ENCODE measurements at regions not wholly inside any gene's neighbourhood (a gene's known extent, or its start where the extent isn't known, plus 50 kb on each side); places are given as distances from the start of the nearest gene placed in this dataset.
"Not testable (repeated sequence)": the region's sequence is repeated elsewhere in the genome, so short reads cannot be mapped to it uniquely, and the experiment has no call there.

DNA sequence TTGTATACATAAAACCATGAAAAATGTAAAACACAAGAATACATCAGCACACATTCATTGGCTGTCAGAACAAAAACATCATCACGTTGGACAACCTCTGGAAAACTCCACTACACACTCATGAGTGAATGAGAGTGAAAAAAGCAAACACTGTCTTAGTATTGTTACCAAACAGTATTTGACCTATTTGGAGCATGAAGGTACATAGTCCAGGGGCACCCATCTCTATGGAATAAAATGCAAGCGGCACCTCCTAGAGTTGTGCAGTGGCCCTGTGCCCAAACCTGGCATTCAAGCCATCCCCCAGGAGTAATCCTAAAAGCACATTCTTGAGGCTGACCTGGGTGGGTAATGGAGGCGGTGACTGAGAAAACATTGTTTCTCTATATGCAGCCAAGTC is 67.0 kb upstream of the SOD1 start:
- TF ChIP-seq SMC3 (conservative IDR thresholded peaks at IDR 0.05; ENCODE audit: poor library complexity) (no peak), RAD21 (conservative IDR thresholded peaks at IDR 0.05) (no peak), MXI1 (conservative IDR thresholded peaks at IDR 0.05; ENCODE audit: poor library complexity, severe bottlenecking) (no peak), TAF1 (IDR thresholded peaks at IDR 0.05; ENCODE audit: low read depth) (no peak), EP300 (conservative IDR thresholded peaks at IDR 0.05; ENCODE audit: poor library complexity, severe bottlenecking) (no peak), EZH2 (IDR thresholded peaks at IDR 0.05; ENCODE audit: borderline replicate concordance, insufficient read depth, low read length, poor library complexity, severe bottlenecking) (no peak), POLR2AphosphoS5 (IDR thresholded peaks at IDR 0.05) (no peak)
- TF ChIP-seq, protein P1, sequence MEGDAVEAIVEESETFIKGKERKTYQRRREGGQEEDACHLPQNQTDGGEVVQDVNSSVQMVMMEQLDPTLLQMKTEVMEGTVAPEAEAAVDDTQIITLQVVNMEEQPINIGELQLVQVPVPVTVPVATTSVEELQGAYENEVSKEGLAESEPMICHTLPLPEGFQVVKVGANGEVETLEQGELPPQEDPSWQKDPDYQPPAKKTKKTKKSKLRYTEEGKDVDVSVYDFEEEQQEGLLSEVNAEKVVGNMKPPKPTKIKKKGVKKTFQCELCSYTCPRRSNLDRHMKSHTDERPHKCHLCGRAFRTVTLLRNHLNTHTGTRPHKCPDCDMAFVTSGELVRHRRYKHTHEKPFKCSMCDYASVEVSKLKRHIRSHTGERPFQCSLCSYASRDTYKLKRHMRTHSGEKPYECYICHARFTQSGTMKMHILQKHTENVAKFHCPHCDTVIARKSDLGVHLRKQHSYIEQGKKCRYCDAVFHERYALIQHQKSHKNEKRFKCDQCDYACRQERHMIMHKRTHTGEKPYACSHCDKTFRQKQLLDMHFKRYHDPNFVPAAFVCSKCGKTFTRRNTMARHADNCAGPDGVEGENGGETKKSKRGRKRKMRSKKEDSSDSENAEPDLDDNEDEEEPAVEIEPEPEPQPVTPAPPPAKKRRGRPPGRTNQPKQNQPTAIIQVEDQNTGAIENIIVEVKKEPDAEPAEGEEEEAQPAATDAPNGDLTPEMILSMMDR (IDR thresholded peaks at IDR 0.05; ENCODE audit: poor library complexity, severe bottlenecking): no peak
- Histone ChIP-seq H2AFZ (ENCODE audit: low read depth, low read length) (no peak overlapping the region), H3F3A (ENCODE audit: insufficient read depth, low read length, poor library complexity, severe bottlenecking) (no peaks in the 10 kb centered on the region), H3K4me3 (ENCODE audit: low read length) (no peak overlapping the region), H3K27me3 (ENCODE audit: insufficient read depth, low read depth, low read length) (no peaks in the 10 kb centered on the region), H3K36me3 (ENCODE audit: insufficient read depth, low read length) (no peaks in the 10 kb centered on the region), H3K27ac (ENCODE audit: low read length) (no peak overlapping the region), H3K9me3 (ENCODE audit: low read length) (no peaks in the 10 kb centered on the region), H4K20me1 (ENCODE audit: insufficient read depth) (no peaks in the 10 kb centered on the region), H3K9ac (ENCODE audit: low read length) (no peak overlapping the region), H3K79me2 (replicated peaks; ENCODE audit: insufficient read depth, low read length) (no peaks in the 10 kb centered on the region), H3K4me2 (ENCODE audit: low read length) (no peak overlapping the region), H3K9me2 (ENCODE audit: insufficient read depth, low read length) (no peaks in the 10 kb centered on the region)

DNA sequence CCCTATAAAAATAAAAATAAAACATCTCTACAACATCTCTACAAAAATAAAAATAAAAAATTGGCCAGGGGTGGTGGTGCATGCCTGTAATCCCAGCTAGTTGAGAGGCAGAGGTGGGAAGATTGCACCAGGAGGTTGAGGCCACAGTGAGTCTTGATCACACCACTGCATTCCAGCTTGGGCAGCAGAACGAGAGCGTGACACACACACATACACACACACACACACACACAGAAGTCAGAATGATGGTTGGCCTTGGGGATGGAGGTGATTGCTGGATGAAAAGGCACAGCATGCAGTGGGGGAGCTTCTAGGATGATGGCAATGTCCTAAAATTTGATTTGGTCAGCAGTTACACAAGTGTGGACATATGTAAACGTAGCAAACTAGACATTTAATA is 69.7 kb upstream of the SOD1 start:
- H3F3A ChIP-seq (ENCODE audit: insufficient read depth, low read length, poor library complexity, severe bottlenecking): no peaks in the 10 kb centered on the region
- H3K27me3 ChIP-seq (ENCODE audit: insufficient read depth, low read depth, low read length): no peaks in the 10 kb centered on the region
- H3K79me2 ChIP-seq (replicated peaks; ENCODE audit: insufficient read depth, low read length): no peaks in the 10 kb centered on the region
- H3K4me2 ChIP-seq (ENCODE audit: low read length): no peak overlapping the region
- H3K36me3 ChIP-seq (ENCODE audit: insufficient read depth, low read length): no peaks in the 10 kb centered on the region
- no peak overlapping the region for H2AFZ ChIP-seq (ENCODE audit: low read depth, low read length)
- H3K27ac ChIP-seq (ENCODE audit: low read length): no peak overlapping the region
- H4K20me1 ChIP-seq (ENCODE audit: insufficient read depth): no peaks in the 10 kb centered on the region
- no peaks in the 10 kb centered on the region for H3K9me3 ChIP-seq (ENCODE audit: low read length)
- TF ChIP-seq EP300 (conservative IDR thresholded peaks at IDR 0.05; ENCODE audit: poor library complexity, severe bottlenecking): no peak
- TF ChIP-seq RAD21 (conservative IDR thresholded peaks at IDR 0.05): no peak
- TF ChIP-seq MXI1 (conservative IDR thresholded peaks at IDR 0.05; ENCODE audit: poor library complexity, severe bottlenecking): no peak
- no peak for TF ChIP-seq EZH2 (IDR thresholded peaks at IDR 0.05; ENCODE audit: borderline replicate concordance, insufficient read depth, low read length, poor library complexity, severe bottlenecking)
- no peak for TF ChIP-seq POLR2AphosphoS5 (IDR thresholded peaks at IDR 0.05)
- TF ChIP-seq TAF1 (IDR thresholded peaks at IDR 0.05; ENCODE audit: low read depth): no peak
- no peak overlapping the region for H3K4me3 ChIP-seq (ENCODE audit: low read length)
- no peaks in the 10 kb centered on the region for H3K9me2 ChIP-seq (ENCODE audit: insufficient read depth, low read length)
- no peak overlapping the region for H3K9ac ChIP-seq (ENCODE audit: low read length)

DNA sequence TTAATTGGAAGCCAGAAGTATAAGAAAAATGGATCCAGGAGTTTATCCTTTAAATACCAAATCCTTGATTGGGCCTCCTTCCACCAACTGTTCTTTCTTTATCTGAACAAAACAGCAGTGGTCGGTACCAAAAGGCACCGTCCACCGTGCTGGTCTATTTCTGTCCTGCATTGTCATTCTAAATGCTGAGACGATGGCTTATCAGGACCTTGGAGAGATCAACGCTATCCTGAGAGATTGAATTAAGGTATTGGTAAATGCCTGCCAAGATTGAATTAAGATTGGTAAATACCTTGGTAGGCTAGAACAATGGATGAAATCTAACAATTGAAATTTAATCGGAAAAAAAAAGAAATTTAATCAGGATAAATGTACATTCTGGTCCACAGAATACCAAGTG is 73.4 kb upstream of the SOD1 start:
- H2AFZ ChIP-seq (ENCODE audit: low read depth, low read length): no peak overlapping the region
- H4K20me1 ChIP-seq (ENCODE audit: insufficient read depth): no peaks in the 10 kb centered on the region
- no peaks in the 10 kb centered on the region for H3F3A ChIP-seq (ENCODE audit: insufficient read depth, low read length, poor library complexity, severe bottlenecking)
- H3K27ac ChIP-seq (ENCODE audit: low read length): no peak overlapping the region
- no peaks in the 10 kb centered on the region for H3K27me3 ChIP-seq (ENCODE audit: insufficient read depth, low read depth, low read length)
- no peaks in the 10 kb centered on the region for H3K9me2 ChIP-seq (ENCODE audit: insufficient read depth, low read length)
- H3K9ac ChIP-seq (ENCODE audit: low read length): no peak overlapping the region
- H3K79me2 ChIP-seq (replicated peaks; ENCODE audit: insufficient read depth, low read length): no peaks in the 10 kb centered on the region
- H3K4me3 ChIP-seq (ENCODE audit: low read length): no peak overlapping the region
- H3K9me3 ChIP-seq (ENCODE audit: low read length): no peaks in the 10 kb centered on the region
- TF ChIP-seq, protein P1 (IDR thresholded peaks at IDR 0.05; ENCODE audit: poor library complexity, severe bottlenecking): no peak
- TF ChIP-seq RAD21 (conservative IDR thresholded peaks at IDR 0.05) (no peak), MXI1 (conservative IDR thresholded peaks at IDR 0.05; ENCODE audit: poor library complexity, severe bottlenecking) (no peak), TAF1 (IDR thresholded peaks at IDR 0.05; ENCODE audit: low read depth) (no peak), SMC3 (conservative IDR thresholded peaks at IDR 0.05; ENCODE audit: poor library complexity) (no peak), POLR2AphosphoS5 (IDR thresholded peaks at IDR 0.05) (no peak), EZH2 (IDR thresholded peaks at IDR 0.05; ENCODE audit: borderline replicate concordance, insufficient read depth, low read length, poor library complexity, severe bottlenecking) (no peak), EP300 (conservative IDR thresholded peaks at IDR 0.05; ENCODE audit: poor library complexity, severe bottlenecking) (no peak)
- TF ChIP-seq, protein P2, sequence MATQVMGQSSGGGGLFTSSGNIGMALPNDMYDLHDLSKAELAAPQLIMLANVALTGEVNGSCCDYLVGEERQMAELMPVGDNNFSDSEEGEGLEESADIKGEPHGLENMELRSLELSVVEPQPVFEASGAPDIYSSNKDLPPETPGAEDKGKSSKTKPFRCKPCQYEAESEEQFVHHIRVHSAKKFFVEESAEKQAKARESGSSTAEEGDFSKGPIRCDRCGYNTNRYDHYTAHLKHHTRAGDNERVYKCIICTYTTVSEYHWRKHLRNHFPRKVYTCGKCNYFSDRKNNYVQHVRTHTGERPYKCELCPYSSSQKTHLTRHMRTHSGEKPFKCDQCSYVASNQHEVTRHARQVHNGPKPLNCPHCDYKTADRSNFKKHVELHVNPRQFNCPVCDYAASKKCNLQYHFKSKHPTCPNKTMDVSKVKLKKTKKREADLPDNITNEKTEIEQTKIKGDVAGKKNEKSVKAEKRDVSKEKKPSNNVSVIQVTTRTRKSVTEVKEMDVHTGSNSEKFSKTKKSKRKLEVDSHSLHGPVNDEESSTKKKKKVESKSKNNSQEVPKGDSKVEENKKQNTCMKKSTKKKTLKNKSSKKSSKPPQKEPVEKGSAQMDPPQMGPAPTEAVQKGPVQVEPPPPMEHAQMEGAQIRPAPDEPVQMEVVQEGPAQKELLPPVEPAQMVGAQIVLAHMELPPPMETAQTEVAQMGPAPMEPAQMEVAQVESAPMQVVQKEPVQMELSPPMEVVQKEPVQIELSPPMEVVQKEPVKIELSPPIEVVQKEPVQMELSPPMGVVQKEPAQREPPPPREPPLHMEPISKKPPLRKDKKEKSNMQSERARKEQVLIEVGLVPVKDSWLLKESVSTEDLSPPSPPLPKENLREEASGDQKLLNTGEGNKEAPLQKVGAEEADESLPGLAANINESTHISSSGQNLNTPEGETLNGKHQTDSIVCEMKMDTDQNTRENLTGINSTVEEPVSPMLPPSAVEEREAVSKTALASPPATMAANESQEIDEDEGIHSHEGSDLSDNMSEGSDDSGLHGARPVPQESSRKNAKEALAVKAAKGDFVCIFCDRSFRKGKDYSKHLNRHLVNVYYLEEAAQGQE (IDR thresholded peaks at IDR 0.05; ENCODE audit: borderline replicate concordance): no peak
- H3K4me2 ChIP-seq (ENCODE audit: low read length): no peak overlapping the region
- H3K36me3 ChIP-seq (ENCODE audit: insufficient read depth, low read length): no peaks in the 10 kb centered on the region

DNA sequence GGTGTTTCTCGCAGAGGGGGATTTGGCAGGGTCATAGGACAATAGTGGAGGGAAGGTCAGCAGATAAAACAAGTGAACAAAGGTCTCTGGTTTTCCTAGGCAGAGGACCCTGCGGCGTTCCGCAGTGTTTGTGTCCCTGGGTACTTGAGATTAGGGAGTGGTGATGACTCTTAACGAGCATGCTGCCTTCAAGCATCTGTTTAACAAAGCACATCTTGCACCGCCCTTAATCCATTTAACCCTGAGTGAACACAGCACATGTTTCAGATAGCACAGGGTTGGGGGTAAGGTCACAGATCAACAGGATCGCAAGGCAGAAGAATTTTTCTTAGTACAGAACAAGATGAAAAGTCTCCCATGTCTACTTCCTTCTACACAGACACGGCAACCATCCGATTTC is 75.6 kb upstream of the SOD1 start:
- not testable (repeated sequence) for H3K9me2 ChIP-seq (ENCODE audit: insufficient read depth, low read length); H3K79me2 ChIP-seq (replicated peaks; ENCODE audit: insufficient read depth, low read length); H4K20me1 ChIP-seq (ENCODE audit: insufficient read depth); H3K4me2 ChIP-seq (ENCODE audit: low read length); H2AFZ ChIP-seq (ENCODE audit: low read depth, low read length); H3K9ac ChIP-seq (ENCODE audit: low read length); H3K9me3 ChIP-seq (ENCODE audit: low read length); H3K27ac ChIP-seq (ENCODE audit: low read length); H3K4me3 ChIP-seq (ENCODE audit: low read length); H3K27me3 ChIP-seq (ENCODE audit: insufficient read depth, low read depth, low read length); H3K36me3 ChIP-seq (ENCODE audit: insufficient read depth, low read length); H3F3A ChIP-seq (ENCODE audit: insufficient read depth, low read length, poor library complexity, severe bottlenecking)

Data from neural cell (in vitro differentiated cells).